ENCODE measurements at regions not wholly inside any gene's neighbourhood (a gene's known extent, or its start where the extent isn't known, plus 50 kb on each side); places are given as distances from the start of the nearest gene placed in this dataset.
"Not testable (repeated sequence)": the region's sequence is repeated elsewhere in the genome, so short reads cannot be mapped to it uniquely, and the experiment has no call there.

GRCh38 chr4:74544655-74545361 lies 99.9 kb downstream of the AREG start:
- no peak for DNase-seq

GRCh38 chr4:74545448-74545847 lies 100.5 kb downstream of the AREG start:
- no peak for DNase-seq

- DNase-seq: no peak
Measured at GRCh38 chr4:74546057-74546456, 101.1 kb downstream of the AREG start.

DNA sequence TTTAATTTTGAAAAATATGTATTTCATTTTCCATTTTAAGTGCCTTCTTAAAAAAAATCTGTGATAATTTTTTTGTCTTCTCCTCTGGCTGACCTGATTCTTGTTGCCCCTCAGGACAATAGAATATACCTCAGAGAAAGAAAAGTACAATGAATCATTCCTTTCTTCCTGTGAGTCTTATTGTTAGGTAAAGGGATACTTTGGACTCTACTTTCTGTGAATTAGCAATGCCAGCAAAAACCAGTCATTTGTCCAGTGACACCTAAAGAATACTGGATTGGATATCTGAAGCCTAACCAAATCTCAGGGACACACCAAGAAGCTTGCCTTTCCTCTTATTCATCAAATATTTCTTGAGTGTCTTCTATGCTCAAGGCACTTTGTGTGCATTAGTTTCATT lies 102.1 kb downstream of the AREG start:
- no peak for DNase-seq

- no peak for DNase-seq
Measured at GRCh38 chr4:74548561-74548960, 103.6 kb downstream of the AREG start.

DNA sequence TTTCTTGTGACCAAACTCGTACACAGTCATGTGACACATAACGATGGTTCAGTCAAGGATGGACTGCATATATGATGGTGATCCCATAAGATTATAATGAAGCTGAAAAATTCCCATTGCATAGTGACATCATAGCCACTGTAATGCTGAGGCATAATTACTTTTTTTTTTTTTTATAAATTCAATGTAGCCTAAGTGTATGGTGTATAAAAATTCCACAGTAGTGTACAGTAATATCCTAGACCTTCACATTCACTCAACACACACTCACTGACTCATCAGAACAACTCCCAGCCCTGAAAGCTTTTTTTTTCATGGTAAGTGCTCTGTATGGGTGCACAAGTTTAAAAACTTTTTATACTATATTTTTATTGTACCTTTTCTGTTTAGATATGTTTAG lies 105.0 kb downstream of the AREG start:
- DNase-seq: no peak

- no peak for DNase-seq
Measured at GRCh38 chr4:74555231-74555630, 110.3 kb downstream of the AREG start.

DNA sequence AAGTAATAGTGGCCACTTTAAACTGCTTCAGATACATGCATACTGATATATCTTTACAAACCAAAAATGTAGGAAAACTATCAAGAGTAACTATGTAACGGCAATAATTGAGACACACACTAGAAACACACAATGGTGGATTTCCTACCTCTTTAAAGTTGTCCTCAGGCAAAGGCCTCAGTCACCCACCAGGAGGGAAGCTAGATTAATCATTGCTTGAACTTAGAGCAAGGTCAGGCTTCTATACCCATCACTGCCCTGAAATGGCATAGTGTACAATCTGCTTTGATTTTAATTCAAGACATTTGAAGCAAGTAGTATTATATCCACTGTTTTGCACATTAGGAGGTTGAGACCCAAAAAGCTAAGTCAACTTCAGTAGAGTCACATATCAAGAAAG lies 110.9 kb downstream of the AREG start:
- DNase-seq: no peak

DNA sequence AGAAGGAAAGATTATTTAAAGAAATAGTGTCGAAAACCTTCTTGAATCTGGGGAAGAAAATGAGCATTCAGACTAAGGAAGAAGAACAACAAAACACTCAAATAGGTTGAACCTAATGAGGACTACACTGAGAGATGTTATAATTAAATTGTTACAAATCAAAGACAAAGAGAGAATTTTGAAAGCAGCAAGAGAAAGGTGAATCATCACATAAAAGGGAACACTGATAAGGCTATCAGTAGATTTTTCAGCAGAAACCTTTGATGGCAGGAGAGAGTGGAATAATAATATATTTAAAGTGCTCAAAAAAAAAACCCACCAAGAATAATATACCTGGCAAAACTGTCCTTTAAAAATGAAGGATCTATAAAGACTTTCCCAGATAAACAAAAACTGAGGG lies 114.9 kb downstream of the AREG start:
- no peak for DNase-seq

DNA sequence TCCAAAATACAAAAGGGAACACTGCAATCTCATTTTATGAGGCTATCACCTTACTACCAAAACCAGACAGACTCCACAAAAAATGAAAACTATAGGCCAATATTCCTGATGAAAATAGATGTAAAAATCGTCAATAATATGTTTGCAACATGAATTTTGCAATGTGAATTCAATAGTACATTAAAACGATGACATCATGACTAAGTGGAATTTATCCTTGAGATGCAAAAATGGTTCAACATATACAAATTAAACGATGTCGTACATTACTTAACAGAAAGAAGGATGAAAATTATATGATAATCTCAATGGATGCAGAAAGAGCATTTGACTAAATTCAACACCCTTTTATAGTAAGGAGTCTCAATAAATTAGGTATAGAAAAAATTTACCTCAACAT lies 123.0 kb downstream of the AREG start:
- no peak for DNase-seq

GRCh38 chr4:74570095-74570494 lies 125.2 kb downstream of the AREG start:
- no peak for DNase-seq

DNA sequence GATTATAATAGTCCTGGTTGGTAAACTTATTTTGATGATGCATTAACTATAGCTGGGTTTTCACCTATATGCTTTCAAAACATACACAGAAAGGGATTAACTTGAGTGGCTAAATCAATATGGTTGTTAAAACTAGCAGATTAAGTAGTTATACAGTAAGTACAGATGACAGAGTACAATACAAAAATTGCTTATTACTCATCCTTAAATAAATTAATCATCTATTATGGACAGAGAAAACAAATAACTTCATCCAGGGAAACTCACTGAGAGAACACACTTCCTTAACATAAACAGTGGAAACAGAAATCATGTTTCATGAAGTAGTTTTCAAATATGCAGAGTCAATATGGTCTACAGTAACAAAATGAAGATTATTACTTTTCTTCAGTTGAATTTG lies 133.4 kb downstream of the AREG start:
- DNase-seq: no peak

DNA sequence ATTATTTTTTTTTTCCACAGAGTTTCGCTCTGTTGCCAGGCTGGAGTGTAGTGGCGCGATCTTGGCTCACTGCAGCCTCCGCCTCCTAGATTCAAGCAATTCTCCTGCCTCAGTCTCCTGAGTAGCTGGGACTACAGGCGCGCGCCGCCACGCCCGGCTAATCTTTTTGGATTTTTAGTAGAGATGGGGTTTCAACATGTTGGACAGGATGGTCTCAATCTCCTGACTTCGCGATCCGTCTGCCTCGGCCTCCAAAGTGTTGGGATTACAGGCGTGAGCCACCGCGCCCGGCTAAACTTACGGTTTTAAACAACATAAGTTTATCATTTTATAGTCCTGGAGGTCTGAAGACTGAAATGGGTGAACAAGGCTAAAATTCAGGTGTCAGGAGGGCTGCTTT lies 133.9 kb downstream of the AREG start:
- DNase-seq: not testable (repeated sequence)

- no peak for DNase-seq
Measured at GRCh38 chr4:74583089-74583700, 138.3 kb downstream of the AREG start.

DNA sequence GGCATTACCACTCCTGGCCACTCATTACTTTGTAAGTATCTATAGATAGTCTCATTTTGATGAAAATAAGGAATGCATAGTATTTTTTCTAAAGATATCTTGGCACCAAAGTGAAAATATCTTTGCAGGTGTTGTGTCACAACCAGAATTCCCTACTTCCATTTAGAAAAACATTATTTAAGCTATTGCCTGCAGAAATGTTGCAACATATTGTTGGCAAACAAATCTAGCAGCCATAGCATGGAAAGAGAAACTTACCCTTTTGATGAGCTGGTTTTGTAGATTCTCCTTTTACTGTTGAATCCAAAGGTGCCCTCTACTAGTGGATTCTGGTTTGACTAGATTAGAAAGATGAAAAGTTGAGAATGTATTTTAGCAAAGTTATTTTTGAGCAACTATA lies 138.8 kb downstream of the AREG start:
- no peak for DNase-seq

DNA sequence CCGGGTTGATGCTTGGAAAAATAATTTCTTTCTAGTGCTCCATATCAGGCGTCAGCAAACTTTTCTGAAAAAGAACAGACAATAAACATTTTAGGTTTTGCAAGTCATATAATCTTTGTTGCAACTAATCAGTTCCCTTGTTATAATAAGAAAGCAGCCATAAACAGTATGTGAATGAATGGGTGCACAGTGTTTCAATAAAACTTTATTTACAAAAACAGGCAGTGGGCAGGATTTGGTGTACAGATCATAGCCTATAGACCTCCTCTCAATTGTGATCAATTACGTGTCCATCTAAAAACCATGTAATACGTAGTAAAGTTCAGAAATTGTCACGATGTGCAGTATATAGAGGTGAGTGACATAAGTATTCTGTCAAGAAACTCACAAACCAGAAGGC lies 143.4 kb downstream of the AREG start:
- no peak for DNase-seq

GRCh38 chr4:74590476-74590875 lies 145.5 kb downstream of the AREG start:
- DNase-seq: no peak

DNA sequence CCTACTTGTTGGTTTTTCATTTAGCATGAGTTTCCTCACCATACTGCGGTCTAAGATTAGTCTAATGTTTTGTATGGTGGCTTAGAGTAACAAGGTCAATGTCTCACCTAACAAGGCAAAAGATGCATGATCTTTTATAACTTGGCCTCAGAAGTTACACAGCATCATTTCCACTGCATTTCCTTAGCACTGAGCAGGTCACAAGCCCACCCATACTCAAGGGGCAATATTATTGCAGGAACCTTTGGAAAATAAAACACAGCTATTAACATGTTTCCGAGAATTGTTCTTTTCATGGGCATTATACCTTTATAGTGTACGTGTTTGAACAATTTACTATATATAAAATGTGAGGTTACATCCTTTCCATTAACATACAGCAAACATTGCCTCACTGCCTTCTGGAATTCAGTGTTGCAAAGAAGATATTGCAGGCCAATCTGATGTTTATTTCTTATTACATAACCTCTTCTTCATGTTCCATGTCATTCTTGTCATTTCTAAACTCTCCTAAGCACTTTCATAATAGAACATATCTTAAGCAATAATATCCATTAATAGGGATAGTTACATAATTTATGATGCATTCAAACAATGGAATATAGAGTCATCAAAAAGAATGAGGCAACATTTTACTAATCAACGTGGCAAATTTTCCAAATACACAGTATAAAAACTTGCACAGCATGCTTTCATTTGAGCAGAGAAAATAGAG lies 153.8 kb downstream of the AREG start:
- DNase-seq: no peak

- no peak for DNase-seq
Measured at GRCh38 chr4:74603186-74603585, 158.2 kb downstream of the AREG start.

- no peak for DNase-seq
Measured at GRCh38 chr4:74608151-74608949, 163.4 kb downstream of the AREG start.

DNA sequence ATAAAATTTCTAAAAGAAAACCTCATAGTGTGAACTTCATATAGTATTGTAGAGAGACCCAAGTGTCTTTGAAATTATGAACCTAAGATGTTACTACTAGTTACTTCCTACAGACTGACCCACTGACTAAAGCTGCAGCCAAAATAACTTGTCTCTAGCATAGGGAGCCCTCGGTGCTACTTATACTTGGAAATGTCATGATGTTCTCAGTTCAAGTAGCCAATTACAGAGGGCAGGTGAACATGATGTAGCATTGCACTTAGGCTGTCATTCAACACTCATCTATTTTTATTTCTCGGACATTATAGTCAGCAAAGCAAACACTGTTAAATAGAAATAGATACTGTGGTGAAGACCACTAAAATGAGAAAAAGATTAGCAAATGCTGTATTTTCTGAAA lies 165.6 kb downstream of the AREG start:
- no peak for DNase-seq

DNA sequence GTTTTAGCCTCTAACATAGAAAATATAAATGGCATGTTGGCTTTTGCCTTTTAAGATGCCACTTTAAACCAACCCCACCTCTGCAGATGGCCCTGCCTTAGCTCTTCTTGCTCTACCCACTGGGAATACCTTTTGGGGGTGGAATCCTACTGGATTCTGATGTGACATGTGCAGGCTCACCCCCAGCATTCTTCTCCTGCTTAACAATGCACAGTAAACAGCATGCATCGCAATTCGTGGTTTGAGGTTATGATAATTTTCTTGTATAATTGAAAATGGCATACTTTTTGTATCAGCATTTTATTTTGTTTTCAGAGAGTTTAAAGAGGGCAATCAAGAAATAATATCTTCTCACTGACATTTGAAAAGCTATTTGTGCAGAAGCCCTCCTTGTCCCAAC lies 167.9 kb downstream of the AREG start:
- DNase-seq: no peak

- DNase-seq: no peak
Measured at GRCh38 chr4:74613266-74613665, 168.3 kb downstream of the AREG start.

DNA sequence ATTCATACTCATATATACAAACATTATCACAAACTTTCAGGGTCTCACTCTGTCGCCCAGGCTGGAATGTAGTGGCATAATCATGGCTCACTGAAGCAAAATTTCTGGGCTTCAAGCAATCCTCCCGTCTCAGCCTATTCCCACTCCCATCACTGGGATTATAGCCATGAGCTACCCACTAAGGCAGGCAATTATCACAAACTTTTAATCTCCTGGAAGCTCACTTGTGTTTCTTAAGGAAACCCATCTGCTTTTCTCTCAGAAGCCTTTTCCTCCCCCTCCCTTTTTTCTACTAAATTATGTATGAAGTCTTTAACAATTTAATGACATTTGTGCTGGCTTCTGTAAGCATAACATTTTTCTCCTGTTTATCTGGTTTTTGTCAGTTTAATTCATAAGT lies 170.5 kb downstream of the AREG start:
- no peak for DNase-seq

All from hematopoietic multipotent progenitor cell treated with erythropoietin and hydrocortisone succinate and interleukin-3 and kit ligand, for 6 days (in vitro differentiated cells).